ENCODE measurements at regions not wholly inside any gene's neighbourhood (a gene's known extent, or its start where the extent isn't known, plus 50 kb on each side); places are given as distances from the start of the nearest gene placed in this dataset.
"Not testable (repeated sequence)": the region's sequence is repeated elsewhere in the genome, so short reads cannot be mapped to it uniquely, and the experiment has no call there.

- no peak for DNase-seq
Observed at GRCh38 chr10:100664316-100665149, 80.8 kb upstream of the PAX2 start.

DNA sequence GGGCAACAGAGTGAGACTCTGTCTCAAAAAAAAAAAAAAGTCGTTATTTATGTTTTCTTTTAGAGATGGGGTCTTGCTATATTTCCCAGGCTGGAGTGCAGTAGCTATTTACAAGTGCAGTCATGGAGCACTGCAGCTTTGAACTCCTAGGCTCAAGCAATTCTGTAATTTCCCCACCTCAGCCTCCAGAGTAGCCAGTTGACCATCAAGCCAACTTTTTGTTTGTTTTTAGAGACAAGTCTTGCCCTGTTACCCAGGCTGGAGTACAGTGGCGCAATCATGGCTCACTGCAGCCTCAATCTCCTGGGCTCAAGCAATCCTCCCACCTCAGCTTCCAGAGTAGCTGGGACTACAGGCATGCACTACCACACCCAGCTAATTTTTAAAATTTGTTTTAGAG is 78.7 kb upstream of the PAX2 start:
- DNase-seq = not testable (repeated sequence)

DNA sequence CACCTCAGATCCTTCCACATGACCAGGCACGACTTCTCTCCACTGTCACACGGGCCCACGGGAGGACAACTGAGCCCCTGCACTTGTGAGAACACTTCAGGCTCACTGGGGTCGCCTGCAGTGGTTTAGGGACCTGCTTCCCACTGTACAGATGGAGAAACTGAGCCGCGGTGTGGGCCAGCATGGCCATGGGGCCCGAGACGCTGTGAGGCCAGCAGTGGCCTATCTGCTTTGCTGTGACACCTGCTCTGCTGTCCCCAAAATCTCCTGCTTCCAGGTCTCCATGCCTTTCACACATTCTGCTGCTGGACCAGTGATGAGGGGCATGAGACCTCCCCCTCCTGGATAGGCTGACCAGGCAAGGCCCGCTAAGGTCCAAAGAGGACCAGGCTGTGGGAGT is 75.8 kb upstream of the PAX2 start:
- no peak for DNase-seq

GRCh38 chr10:100670368-100670767 is 75.0 kb upstream of the PAX2 start:
- no peak for DNase-seq

- DNase-seq = peak; percentile 57
Observed at GRCh38 chr10:100670828-100671479, 74.4 kb upstream of the PAX2 start.

DNA sequence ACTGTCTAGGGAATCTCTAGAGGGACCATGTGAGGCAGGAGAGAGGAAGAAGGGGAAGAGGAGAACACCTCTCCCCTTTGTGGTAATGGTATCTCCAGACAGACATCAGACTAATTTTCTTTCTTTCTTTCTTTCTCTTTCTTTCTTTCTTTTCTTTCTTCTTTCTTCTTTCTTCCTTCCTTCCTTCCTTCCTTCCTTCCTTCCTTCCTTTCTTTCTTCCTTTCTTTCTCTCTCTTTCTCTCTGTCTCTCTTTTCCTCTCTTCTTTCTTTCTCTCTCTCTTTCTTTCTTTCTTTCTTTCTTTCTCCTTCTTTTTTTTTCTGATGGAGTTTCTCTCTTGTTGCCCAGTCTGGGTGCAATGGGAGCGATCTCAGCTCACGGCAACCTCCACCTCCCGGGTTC is 73.2 kb upstream of the PAX2 start:
- DNase-seq = no peak

- no peak for DNase-seq
Observed at GRCh38 chr10:100677290-100677945, 68.0 kb upstream of the PAX2 start.

DNA sequence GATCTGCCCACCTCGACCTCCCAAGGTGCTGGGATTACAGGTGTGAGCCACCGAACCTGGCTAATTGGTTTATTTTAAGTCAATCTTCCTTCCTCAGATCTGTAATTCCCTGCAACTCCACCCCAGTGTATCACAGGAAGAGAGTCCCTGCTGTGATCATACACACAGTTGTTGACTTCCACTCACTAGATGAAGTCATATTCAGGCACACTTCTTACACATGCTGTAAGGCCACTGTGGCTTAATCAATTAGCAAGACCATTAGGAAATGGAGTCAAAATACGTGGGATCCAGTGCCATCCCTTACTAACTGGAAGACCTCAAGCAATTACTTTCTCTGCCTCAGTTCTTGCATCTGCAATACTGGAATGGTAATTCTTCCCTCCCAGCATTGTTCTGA is 66.1 kb upstream of the PAX2 start:
- DNase-seq = no peak

DNA sequence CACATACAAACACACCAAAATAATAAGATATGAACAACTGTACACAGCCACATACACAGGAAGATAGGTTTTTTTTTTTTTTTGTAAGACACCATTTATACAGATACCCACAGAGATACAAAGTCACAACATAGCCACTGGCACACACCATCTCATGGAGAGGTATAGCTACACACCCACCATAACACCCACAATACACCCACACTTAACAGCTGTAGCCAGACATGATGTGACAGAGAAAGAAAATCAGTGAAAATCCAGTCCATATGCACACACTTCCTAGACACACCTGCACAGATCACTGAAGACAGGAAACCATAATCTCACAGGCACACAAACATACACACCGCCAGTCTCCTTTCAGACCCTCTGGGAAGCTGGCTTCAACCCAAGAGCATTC is 62.4 kb upstream of the PAX2 start:
- DNase-seq = no peak

- DNase-seq = no peak
Observed at GRCh38 chr10:100683545-100684300, 61.7 kb upstream of the PAX2 start.

GRCh38 chr10:100684688-100685235 is 60.6 kb upstream of the PAX2 start:
- DNase-seq = no peak

- DNase-seq = no peak
Observed at GRCh38 chr10:100685331-100685730, 60.1 kb upstream of the PAX2 start.

DNA sequence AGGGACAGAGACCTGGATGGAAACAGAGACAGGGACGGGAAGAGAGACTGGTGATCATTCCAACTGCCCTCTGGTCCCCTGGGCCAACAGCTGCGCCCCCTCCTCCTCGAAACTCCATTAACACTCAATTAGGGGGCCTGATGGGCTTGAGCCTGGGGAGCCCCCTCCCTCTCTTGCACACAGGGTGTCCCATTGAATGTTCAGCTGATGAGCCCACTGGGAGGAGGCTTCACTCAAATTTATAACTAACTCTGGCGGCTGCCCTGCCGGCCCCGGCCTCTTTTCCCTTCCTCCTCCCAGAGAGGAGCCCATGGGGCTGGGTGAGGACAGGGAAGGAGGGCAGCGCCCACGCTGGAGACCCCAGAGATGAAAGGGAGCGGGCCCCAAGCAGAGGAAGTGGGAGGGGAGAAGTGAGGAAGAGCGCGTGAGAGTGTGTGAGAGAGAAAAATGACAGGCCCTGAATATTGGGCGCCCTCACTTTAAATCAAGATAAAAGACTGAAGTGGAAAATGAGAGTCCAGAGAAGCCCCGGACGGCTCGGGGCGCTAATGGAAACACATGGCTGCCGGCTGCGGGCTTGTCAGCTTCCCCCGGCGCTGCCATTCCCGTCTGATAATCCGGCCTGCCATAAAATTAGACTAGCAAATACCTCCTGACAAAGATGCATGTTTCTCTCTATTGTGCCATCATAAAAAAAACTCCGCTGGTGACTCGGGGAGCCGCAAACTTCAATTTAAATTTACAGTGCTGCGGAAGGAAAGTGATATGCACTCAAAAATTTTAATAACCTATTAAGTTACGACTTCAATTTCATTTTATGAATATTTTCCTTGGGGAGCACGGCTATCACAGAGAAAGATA is 58.0 kb upstream of the PAX2 start:
- no peak for DNase-seq

DNA sequence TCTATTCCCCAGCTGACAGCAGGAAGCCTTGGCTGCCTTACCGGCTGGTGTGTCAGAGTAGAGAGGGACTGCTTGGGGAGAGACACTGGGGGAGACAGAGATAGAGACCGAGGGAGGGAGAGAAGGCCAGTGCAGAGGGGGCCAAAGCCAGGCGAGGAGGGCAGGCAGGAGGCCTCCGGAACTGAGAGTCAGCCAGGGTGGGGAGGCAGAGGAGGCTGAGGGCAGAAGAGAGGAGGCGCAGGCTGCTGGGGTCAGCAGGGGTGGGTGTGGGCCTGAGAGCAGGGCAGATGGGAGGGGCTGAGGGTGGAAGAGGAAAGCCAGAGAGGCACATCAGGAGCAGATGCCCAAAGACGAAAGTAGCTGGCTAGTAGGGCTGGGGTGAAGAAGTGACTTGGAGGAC is 57.2 kb upstream of the PAX2 start:
- DNase-seq = no peak

- DNase-seq = no peak
Observed at GRCh38 chr10:100693821-100694220, 51.6 kb upstream of the PAX2 start.

Data from RPMI8226 (cell line).